HG03521 (cell line): ENCODE measurements at regions not wholly inside any gene's neighbourhood (a gene's known extent, or its start where the extent isn't known, plus 50 kb on each side); places are given as distances from the start of the nearest gene placed in this dataset.
"Not testable (repeated sequence)": the region's sequence is repeated elsewhere in the genome, so short reads cannot be mapped to it uniquely, and the experiment has no call there.

ENCODE experiments used
- ATAC-seq: cut with Tn5 transposase; IDR thresholded peaks from one replicate; pipeline ENCODE4 v1.9.1; 2021; ENCODE audit warnings: mild to moderate bottlenecking, moderate library complexity; ENCODE audit not compliant: unreplicated experiment

- no peak for ATAC-seq
Measured at GRCh38 chr5:51802551-51803184, 419.4 kb downstream of the ISL1 start.

DNA sequence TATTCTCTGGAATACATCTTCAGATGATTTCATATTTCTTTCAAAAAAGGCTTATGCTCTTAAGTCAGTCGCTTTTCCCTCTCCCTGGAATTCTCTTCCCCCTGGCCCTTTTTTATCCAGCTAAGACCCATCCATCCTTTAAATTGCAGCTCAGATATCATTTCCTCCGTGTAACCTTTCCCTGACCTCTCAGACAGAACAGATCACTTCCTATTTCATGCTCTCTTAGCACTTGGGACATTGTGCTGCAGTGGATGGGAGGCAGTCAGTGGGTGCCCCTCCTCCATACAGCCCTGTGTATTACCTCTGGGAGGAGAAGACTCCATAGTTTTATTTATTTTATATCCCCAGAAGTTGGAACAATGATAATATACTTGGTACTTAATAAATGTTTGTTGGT, 423.4 kb downstream of the ISL1 start:
- ATAC-seq = no peak

DNA sequence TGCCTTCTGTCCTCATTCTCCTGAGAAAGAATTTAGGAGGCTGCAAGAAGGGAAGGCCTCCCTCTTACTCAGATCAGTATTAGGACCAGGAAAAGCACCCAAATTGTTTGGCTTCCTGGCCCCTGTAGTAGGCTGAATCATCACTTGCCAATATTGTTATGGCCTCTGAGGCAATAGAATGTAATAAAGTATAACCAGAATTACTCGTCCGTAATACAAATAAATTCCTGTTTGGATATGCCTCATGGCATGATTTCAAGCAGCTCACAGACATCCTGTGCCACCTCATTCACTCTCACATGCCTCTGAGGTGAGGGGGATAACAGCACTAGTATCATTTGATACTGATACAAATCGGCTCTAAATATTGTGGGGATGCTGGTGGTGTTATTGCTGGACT, 427.3 kb downstream of the ISL1 start:
- ATAC-seq = no peak

- ATAC-seq = no peak
Measured at GRCh38 chr5:51811883-51812471, 428.7 kb downstream of the ISL1 start.

DNA sequence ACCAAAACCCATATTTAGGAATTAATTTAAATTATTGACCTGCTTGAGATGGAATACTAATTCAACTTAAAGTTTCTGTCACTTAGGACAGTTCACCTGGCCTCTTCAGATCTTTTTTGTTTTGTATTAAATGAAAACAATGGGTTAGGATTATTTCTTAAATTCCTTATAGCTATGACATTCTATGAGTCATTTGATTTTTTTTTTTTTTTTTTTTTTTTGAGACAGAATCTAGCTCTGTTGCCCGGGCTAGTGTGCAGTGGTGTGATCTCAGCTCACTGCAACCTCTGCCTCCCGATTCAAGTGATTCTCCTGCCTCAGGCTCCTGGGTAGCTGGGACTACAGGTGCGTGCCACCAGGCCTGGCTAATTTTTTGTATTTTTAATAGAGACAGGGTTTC, 431.6 kb downstream of the ISL1 start:
- ATAC-seq = not testable (repeated sequence)

- no peak for ATAC-seq
Measured at GRCh38 chr5:51816427-51816826, 433.2 kb downstream of the ISL1 start.

DNA sequence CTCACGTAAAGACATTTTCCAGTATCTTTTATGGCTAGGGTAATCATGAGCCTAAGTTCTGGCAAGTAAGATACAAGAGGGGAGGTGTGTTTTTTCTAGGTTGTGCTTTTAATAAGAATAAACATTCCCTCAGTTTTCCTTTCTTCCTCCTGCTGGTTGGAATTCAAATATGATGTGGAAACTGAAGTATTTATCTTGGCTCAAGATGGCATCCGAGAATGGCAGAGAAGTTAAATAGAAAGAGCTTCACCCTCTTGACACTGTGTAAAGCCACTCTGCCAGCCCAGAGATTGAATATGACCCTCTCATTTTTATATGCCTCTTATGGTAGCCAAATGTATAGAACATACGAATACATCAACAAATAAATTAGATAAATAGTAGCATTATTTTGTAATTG, 438.4 kb downstream of the ISL1 start:
- ATAC-seq = no peak

GRCh38 chr5:51829230-51829629, 446.0 kb downstream of the ISL1 start:
- no peak for ATAC-seq

DNA sequence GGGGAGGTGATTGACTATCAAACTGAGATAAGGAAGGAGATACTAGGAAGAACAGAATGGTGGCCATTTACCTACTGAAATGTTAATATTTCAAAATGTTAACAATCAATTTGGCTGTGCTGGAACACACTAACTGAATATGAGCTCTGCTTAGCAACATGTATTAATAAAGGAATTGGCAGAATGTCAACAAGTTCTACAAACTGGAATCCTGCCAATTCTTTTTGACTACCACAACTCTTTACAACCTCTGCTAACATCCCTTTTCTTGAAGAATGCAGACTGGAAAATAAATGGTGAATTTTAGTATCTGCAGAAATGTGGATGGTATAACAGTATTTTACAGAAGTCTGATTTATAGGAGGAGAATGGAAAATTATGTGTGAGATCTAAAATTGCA, 446.4 kb downstream of the ISL1 start:
- no peak for ATAC-seq

DNA sequence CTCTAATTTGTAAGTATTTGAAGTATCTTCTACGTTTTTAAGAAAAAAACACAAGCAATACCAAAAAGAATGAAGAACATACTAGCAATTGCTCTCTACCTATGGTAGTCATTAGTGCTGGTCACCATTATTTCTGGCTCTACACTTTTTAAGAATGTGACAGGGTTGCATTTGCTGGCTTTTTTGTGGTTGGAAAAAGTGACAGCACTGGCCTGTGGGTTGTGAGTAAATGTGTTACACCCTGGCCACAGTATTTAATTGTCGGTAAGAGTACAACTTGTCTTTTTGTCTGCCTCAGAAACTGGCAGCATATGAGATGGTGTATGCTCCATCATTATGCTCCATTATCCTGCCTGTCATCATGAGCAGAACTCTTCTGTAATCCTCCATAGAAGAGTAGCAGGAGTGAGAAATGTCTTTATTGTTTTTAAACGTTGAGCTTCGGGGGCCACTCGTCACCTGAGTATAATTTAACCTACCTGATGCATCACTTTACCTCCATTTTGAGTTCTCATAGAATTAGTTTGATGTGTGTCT, 449.8 kb downstream of the ISL1 start:
- ATAC-seq = no peak

DNA sequence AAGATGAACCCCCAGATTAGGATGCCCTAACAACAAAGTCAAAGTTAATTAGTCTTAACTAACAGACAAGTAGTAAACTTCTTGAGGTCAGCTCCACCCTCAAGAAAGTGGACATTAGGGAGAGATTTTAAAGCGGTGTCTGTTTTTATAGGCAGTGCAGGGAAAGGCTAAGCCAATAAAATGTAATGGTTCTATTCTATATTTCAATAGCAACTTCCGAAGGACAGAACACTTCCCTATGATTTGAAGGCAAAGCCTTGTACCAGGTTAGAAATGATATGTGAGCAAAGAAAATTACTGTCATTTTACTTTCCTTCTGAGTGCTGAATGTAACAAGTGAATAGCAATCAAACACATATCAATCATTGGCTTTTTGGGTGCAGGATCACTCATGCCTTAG, 455.2 kb downstream of the ISL1 start:
- ATAC-seq = no peak

DNA sequence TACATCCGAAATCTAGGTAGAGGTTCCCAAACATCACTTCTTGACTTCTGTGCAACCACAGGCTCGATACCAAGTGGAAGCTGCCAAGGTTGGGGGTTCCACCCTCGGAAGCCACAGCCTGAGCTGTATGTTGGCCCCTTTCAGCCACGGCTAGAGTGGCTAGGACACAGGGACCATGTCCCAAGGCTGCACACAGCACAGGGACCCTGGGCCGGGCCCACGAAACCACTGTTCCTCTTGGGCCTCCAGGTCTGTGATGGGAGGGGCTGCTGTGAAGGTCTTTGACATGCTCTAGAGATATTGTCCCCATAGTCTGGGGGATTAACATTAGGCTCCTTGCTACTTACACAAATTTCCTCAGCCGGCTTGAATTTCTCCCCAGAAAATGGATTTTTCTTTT, 460.6 kb downstream of the ISL1 start:
- ATAC-seq = no peak

DNA sequence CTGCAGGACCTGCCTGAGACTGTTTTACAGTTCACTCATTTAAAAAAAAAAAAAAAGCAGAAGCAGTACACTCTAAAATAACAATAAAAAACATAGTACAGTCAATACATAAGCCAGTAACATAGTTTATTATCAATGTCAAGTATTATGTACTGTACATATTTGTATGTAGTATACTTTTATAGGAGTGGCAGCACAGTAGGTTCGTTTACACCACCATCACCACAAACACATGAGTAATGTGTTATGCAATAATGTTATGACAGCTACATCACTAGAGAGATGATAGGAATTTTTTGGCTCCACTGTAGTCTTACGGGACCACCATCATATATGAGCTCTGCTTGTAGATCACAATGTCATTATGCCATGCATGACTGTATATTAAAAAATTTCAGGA, 462.8 kb downstream of the ISL1 start:
- no peak for ATAC-seq

GRCh38 chr5:51859624-51860023, 476.4 kb downstream of the ISL1 start:
- no peak for ATAC-seq

GRCh38 chr5:51860532-51861018, 477.3 kb downstream of the ISL1 start:
- no peak for ATAC-seq

DNA sequence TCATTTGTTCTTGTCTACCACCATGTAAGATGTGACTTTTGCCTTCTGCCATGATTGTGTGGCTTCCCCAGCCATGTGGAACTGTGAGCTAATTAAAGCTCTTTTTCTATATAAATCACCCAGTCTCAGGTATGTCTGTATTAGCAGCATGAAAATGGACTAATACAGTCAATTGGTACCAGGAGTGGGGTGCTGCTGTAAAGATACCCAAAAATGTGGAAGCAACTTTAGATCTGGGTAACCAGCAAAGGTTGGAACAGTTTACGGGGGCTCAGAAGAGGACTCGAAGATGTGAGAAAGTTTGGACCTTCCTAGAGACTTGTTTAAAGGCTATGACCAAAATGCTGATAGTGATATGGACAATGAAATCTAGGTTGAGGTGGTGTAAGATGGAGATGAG, 488.9 kb downstream of the ISL1 start:
- no peak for ATAC-seq

DNA sequence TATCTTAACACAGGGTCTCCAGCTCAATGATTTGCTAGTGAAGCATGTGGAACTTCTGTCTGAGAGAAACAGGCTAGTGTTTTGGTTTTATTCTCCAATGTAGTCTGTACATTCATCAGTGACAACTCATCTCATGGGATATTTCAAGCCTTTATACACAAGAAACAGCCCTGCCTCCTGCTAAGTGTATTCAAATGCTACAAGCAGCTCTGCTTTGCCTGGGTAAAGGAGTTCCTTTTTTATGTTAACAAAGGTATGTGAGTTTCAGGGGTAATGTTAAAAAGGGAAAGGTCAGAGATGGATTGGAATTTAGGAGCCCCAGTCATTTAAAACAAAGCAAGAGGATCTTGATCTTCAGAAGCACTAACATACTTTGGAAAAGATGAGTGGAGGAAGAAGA, 498.7 kb downstream of the ISL1 start:
- no peak for ATAC-seq

GRCh38 chr5:51882647-51883046, 499.4 kb downstream of the ISL1 start:
- no peak for ATAC-seq

- no peak for ATAC-seq
Measured at GRCh38 chr5:51889703-51890102, 506.5 kb downstream of the ISL1 start.

GRCh38 chr5:51890435-51891116, 507.3 kb downstream of the ISL1 start:
- no peak for ATAC-seq

DNA sequence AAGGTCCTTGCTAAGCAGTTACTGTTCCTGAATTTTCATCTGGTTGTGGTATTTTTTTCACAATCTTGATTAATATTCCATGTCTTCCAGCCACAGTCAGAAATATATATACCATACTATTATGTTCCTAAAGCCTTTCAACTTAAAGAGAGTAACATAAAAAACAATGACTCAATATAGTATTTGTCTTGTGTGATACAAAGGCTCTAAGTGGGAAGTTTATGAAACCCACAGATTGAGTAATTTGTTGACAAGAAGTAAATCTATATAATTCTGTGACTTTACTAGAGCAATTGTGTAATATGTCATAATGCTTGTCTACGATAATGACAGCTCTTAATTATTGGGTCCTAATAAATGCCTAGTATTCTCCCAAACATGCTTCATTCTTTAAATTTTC, 509.4 kb downstream of the ISL1 start:
- ATAC-seq = no peak

DNA sequence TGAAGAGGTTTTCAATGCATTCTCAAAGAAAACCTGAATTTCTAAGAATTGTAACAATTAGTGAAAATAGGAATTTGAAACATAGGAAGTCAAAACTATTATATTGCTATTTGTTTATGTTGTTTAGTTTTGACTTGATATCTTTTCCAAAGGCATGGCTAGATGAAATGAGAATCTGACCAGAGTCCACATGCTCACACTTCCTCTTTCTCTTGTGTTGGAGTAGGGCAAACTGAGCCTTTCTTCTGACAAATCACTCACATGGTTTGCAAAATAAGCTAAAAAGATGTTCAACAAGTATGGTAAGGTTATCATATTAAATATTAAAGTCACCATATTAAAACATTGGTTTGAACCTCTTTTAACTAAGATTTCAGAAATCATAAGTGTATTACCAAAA, 512.6 kb downstream of the ISL1 start:
- no peak for ATAC-seq
